Neural progenitor cell (in vitro differentiated cells): ENCODE measurements at regions not wholly inside any gene's neighbourhood (a gene's known extent, or its start where the extent isn't known, plus 50 kb on each side); places are given as distances from the start of the nearest gene placed in this dataset.
A peak's percentile ranks its signal among the peaks of the same experiment; 100 is the strongest.
"Not testable (repeated sequence)": the region's sequence is repeated elsewhere in the genome, so short reads cannot be mapped to it uniquely, and the experiment has no call there.

Experiments
- DNase-seq: peaks from one replicate; pipeline ENCODE4 v3.0.0-alpha.2; 2016; ENCODE audit warnings: low spot score
- H2AFZ ChIP-seq: fragments of 200-600 bp; sonication (generic); replicated peaks from 2 replicates; pipeline ENCODE4 v1.6.1; 2016; ENCODE audit warnings: antibody characterized with exemption
- H3F3A ChIP-seq: fragments of 200-600 bp; sonication (generic); 2 replicates; pipeline ENCODE4 v1.6.1; 2016; ENCODE audit warnings: antibody characterized with exemption, low read depth
- H3K27ac ChIP-seq: fragments of 200-600 bp; sonication (generic); 2 replicates; pipeline ENCODE4 v1.5.1; 2016; ENCODE audit warnings: mild to moderate bottlenecking
- H3K27me3 ChIP-seq: fragments of 200-600 bp; sonication (generic); 2 replicates; pipeline ENCODE4 v1.6.1; 2016; ENCODE audit warnings: mild to moderate bottlenecking, moderate library complexity
- H3K36me3 ChIP-seq: fragments of 200-600 bp; sonication (generic); 2 replicates; pipeline ENCODE4 v1.5.1; 2016
- H3K4me1 ChIP-seq: fragments of 200-600 bp; sonication (generic); 2 replicates; pipeline ENCODE4 v1.6.1; 2016; ENCODE audit warnings: mixed run types
- H3K4me2 ChIP-seq: fragments of 200-600 bp; sonication (generic); 2 replicates; pipeline ENCODE4 v1.6.1; 2016
- H3K4me3 ChIP-seq: fragments of 200-600 bp; sonication (generic); 2 replicates; pipeline ENCODE4 v1.5.1; 2016
- H3K79me2 ChIP-seq: fragments of 200-600 bp; sonication (generic); 2 replicates; pipeline ENCODE4 v1.6.1; 2016; ENCODE audit warnings: low read depth
- H3K9ac ChIP-seq: fragments of 200-600 bp; sonication (generic); 2 replicates; pipeline ENCODE4 v1.6.1; 2016
- H3K9me3 ChIP-seq: fragments of 200-600 bp; sonication (generic); 2 replicates; pipeline ENCODE4 v1.5.1; 2016; ENCODE audit warnings: low read depth
- H4K20me1 ChIP-seq: fragments of 200-600 bp; sonication (generic); 2 replicates; pipeline ENCODE4 v1.6.1; 2016; ENCODE audit warnings: low read depth
- H3K27ac Mint-ChIP-seq: 3 replicates; pipeline ENCODE4 v1.8.0; 2021; ENCODE audit warnings: mixed read lengths
- H3K27me3 Mint-ChIP-seq: 2 replicates; pipeline ENCODE4 v1.8.0; 2022; ENCODE audit warnings: low read depth, mild to moderate bottlenecking, inconsistent platforms, moderate library complexity, mixed read lengths; ENCODE audit not compliant: insufficient read depth
- H3K36me3 Mint-ChIP-seq: 3 replicates; pipeline ENCODE4 v1.8.0; 2021; ENCODE audit warnings: mixed read lengths
- H3K4me1 Mint-ChIP-seq: 3 replicates; pipeline ENCODE4 v1.8.0; 2021; ENCODE audit warnings: mixed read lengths
- H3K4me3 Mint-ChIP-seq: 3 replicates; pipeline ENCODE4 v1.8.0; 2021; ENCODE audit warnings: mild to moderate bottlenecking, moderate library complexity, mixed read lengths
- H3K9me3 Mint-ChIP-seq: 3 replicates; pipeline ENCODE4 v1.8.0; 2020; ENCODE audit warnings: mixed read lengths
- EZH2 ChIP-seq: fragments of 200-600 bp; sonication (generic); IDR thresholded peaks from 2 replicates; pipeline ENCODE4 v1.6.1; 2017; ENCODE audit warnings: antibody characterized with exemption, mild to moderate bottlenecking, moderate library complexity
- EZH2phosphoT487 ChIP-seq: fragments of 200-600 bp; sonication (generic); IDR thresholded peaks from 2 replicates; pipeline ENCODE4 v1.6.1; 2017; ENCODE audit warnings: antibody characterized with exemption
- TF ChIP-seq, protein P1 (sequence below): fragments of 200-600 bp; sonication (generic); IDR thresholded peaks from 2 replicates; pipeline ENCODE4 v1.5.1; 2017; ENCODE audit warnings: antibody characterized with exemption, mild to moderate bottlenecking

DNA sequence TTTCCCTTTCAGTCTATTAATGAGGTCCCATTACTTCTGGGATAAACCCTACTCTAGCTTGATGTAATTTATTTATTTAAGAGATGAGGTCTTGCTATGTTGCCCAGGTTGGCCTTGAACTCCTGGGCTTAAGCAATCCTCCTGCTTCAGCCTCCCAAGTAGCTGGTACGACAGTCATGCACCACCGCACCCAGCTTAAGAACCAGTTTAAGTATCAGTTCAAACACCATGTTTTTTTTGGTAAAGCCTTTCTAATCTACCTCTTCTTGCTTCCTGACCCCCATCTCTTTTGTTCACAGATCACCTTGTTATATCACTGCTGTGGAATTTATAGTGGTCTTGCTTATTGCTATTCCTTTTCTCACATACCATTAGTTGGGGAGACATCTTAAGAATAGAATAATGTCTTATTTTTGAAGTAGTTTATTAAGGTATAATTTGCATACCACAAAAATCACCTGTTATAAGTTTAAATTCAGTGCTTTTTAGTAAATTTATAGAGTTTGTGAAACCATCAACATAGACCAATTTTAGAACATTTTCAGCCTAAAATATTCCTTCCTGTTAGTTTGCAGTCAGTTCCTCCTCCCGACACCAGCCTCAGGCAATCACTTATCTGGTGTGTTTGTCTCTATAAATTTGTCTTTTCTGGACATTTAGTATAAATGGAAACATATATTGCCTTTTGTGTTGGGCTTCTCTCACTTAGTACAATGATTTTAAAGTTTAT is 257.9 kb downstream of the PDCD6IP start:
- Mint-ChIP-seq H3K27ac (no peak overlapping the region), H3K36me3 (no peaks in the 10 kb centered on the region), H3K27me3 (peaks cover 2% of the 10 kb centered on the region), H3K9me3 (peaks cover 15% of the 10 kb centered on the region), H3K4me1 (no peaks in the 10 kb centered on the region), H3K4me3 (no peak overlapping the region)
- Histone ChIP-seq H4K20me1 (no peaks in the 10 kb centered on the region), H3K9me3 (no peaks in the 10 kb centered on the region), H2AFZ (no peak overlapping the region), H3K9ac (no peak overlapping the region), H3K4me1 (no peaks in the 10 kb centered on the region), H3K4me2 (no peak overlapping the region), H3K27me3 (no peaks in the 10 kb centered on the region), H3F3A (no peaks in the 10 kb centered on the region), H3K79me2 (no peaks in the 10 kb centered on the region), H3K4me3 (no peak overlapping the region), H3K27ac (no peak overlapping the region), H3K36me3 (no peaks in the 10 kb centered on the region)
- no peak for DNase-seq
- TF ChIP-seq, protein P1, sequence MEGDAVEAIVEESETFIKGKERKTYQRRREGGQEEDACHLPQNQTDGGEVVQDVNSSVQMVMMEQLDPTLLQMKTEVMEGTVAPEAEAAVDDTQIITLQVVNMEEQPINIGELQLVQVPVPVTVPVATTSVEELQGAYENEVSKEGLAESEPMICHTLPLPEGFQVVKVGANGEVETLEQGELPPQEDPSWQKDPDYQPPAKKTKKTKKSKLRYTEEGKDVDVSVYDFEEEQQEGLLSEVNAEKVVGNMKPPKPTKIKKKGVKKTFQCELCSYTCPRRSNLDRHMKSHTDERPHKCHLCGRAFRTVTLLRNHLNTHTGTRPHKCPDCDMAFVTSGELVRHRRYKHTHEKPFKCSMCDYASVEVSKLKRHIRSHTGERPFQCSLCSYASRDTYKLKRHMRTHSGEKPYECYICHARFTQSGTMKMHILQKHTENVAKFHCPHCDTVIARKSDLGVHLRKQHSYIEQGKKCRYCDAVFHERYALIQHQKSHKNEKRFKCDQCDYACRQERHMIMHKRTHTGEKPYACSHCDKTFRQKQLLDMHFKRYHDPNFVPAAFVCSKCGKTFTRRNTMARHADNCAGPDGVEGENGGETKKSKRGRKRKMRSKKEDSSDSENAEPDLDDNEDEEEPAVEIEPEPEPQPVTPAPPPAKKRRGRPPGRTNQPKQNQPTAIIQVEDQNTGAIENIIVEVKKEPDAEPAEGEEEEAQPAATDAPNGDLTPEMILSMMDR, result no peak
- TF ChIP-seq EZH2, result no peak
- TF ChIP-seq EZH2phosphoT487, result no peak

DNA sequence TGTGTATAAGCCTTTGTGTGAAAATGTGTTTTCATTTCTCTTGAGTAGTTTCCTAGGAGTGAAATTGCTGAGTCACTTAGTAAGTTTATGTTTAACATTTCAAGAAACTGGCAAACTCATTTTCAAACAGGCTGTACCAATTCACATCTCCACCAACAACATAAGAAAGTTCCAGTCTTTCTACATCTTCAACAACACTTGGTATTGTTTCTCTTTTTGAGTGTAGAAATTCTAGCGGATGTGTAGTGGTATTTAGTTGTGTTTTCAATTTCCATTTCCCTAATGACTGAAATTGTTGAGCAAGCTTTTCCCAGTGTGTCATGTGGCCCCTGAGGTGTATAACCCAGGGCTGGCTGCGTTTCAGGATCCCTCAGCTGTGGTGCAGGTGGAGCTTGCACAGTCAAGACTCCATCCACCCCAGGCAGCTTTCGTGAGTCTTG is 258.5 kb downstream of the PDCD6IP start:
- no peaks in the 10 kb centered on the region for H3K4me1 ChIP-seq
- H3K4me3 ChIP-seq, result no peak overlapping the region
- TF ChIP-seq EZH2phosphoT487 (no peak), EZH2 (no peak)
- TF ChIP-seq, protein P1, result no peak
- no peaks in the 10 kb centered on the region for H3F3A ChIP-seq
- H3K9ac ChIP-seq, result no peak overlapping the region
- H3K9me3 Mint-ChIP-seq, result peaks cover 18% of the 10 kb centered on the region
- no peaks in the 10 kb centered on the region for H3K36me3 Mint-ChIP-seq
- H3K27ac ChIP-seq, result no peak overlapping the region
- H3K4me3 Mint-ChIP-seq, result no peak overlapping the region
- H2AFZ ChIP-seq, result peak overlapping the region; percentile 48
- peaks cover 2% of the 10 kb centered on the region for H3K27me3 Mint-ChIP-seq
- H3K9me3 ChIP-seq, result no peaks in the 10 kb centered on the region
- no peak overlapping the region for H3K27ac Mint-ChIP-seq
- no peaks in the 10 kb centered on the region for H3K79me2 ChIP-seq
- no peak overlapping the region for H3K4me2 ChIP-seq
- no peak for DNase-seq
- H3K36me3 ChIP-seq, result no peaks in the 10 kb centered on the region
- no peaks in the 10 kb centered on the region for H3K27me3 ChIP-seq
- no peaks in the 10 kb centered on the region for H4K20me1 ChIP-seq
- H3K4me1 Mint-ChIP-seq, result no peaks in the 10 kb centered on the region

DNA sequence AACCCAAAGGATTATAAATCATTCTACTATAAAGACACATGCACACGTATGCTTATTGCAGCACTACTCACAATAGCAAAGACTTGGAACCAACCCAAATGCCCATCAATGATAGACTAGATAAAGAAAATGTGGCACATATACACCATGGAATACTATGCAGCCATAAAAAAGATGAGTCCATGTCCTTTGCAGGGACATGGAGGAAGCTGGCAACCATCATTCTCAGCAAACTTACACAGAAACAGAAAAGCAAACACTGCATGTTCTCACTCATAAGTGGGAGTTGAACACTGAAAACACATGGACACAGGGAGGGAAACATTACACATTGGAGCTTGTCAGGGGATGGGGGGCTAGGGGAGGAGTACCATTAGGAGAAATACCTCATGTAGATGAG is 262.6 kb downstream of the PDCD6IP start:
- H3K27ac Mint-ChIP-seq, H3K4me1 ChIP-seq, H3K9me3 ChIP-seq, H3K4me3 Mint-ChIP-seq, H3K27ac ChIP-seq, H3K36me3 ChIP-seq, H3F3A ChIP-seq, H3K36me3 Mint-ChIP-seq, H4K20me1 ChIP-seq, H3K4me2 ChIP-seq, H3K27me3 Mint-ChIP-seq, H3K79me2 ChIP-seq, H2AFZ ChIP-seq, H3K4me1 Mint-ChIP-seq, H3K9ac ChIP-seq, H3K27me3 ChIP-seq, DNase-seq, H3K4me3 ChIP-seq: not testable (repeated sequence)
- H3K9me3 Mint-ChIP-seq, result peaks cover 27% of the 10 kb centered on the region

DNA sequence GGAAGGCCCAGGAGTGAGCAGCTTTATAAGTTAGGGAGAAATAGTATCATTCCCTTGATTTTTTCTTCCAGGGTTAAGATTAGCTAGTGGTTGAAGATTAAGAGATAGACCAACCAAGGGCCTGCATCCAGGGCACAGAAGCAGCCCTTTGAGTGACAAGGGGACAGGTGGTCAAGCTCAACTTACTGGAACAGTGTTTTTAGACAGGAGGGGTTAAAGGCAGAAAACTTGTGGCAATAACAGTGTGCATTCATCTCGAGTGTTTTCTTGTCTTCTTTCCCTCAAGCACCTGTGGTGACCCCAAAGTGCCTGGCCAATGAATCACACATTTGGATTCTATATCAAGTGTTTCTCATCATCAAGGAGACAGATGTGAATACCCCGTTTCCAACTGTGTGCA is 267.5 kb downstream of the PDCD6IP start:
- no peaks in the 10 kb centered on the region for H3K36me3 ChIP-seq
- no peak overlapping the region for H2AFZ ChIP-seq
- peaks cover 28% of the 10 kb centered on the region for H3K4me1 ChIP-seq
- no peak overlapping the region for H3K9ac ChIP-seq
- Mint-ChIP-seq H3K27ac (peak overlapping the region; percentile 46), H3K4me3 (no peak overlapping the region), H3K36me3 (no peaks in the 10 kb centered on the region), H3K9me3 (peaks cover 16% of the 10 kb centered on the region), H3K4me1 (peaks cover 13% of the 10 kb centered on the region), H3K27me3 (peaks cover 2% of the 10 kb centered on the region)
- peaks cover 13% of the 10 kb centered on the region for H3F3A ChIP-seq
- TF ChIP-seq, protein P1, result no peak
- no peak for TF ChIP-seq EZH2
- no peak for TF ChIP-seq EZH2phosphoT487
- no peaks in the 10 kb centered on the region for H4K20me1 ChIP-seq
- H3K4me2 ChIP-seq, result no peak overlapping the region
- H3K4me3 ChIP-seq, result no peak overlapping the region
- no peak overlapping the region for H3K27ac ChIP-seq
- H3K79me2 ChIP-seq, result no peaks in the 10 kb centered on the region
- no peaks in the 10 kb centered on the region for H3K9me3 ChIP-seq
- H3K27me3 ChIP-seq, result no peaks in the 10 kb centered on the region
- no peak for DNase-seq
